T-helper 17 cell (primary cell): ENCODE measurements at regions not wholly inside any gene's neighbourhood (a gene's known extent, or its start where the extent isn't known, plus 50 kb on each side); places are given as distances from the start of the nearest gene placed in this dataset.

ENCODE experiments used
- ATAC-seq: fragments of 150-1000 bp; cut with Tn5 transposase; 2 replicates; pipeline ENCODE4 v1.10.0; 2021; ENCODE audit warnings: mild to moderate bottlenecking, moderate library complexity
- DNase-seq, 3 donors: peaks; one replicate each; pipeline versions ENCODE4 v3.0.0 to v3.0.0-alpha.2; 2020 to 2021
- H3K9me3 ChIP-seq: one replicate; pipeline ENCODE4 v1.7.0; 2013; ENCODE audit warnings: low read length, mild to moderate bottlenecking; ENCODE audit not compliant: control insufficient read depth, poor library complexity, severe bottlenecking
- H3K27ac Mint-ChIP-seq: one replicate; pipeline ENCODE4 v1.8.0; 2022; ENCODE audit warnings: mild to moderate bottlenecking, moderate library complexity, mixed read lengths
- H3K27me3 Mint-ChIP-seq: one replicate; pipeline ENCODE4 v1.8.0; 2022; ENCODE audit warnings: mixed read lengths
- H3K36me3 Mint-ChIP-seq: one replicate; pipeline ENCODE4 v1.8.0; 2022; ENCODE audit warnings: low read depth, mixed read lengths
- H3K4me1 Mint-ChIP-seq: one replicate; pipeline ENCODE4 v1.8.0; 2022; ENCODE audit warnings: mild to moderate bottlenecking, mixed read lengths
- H3K4me3 Mint-ChIP-seq: one replicate; pipeline ENCODE4 v1.8.0; 2022; ENCODE audit warnings: mild to moderate bottlenecking, moderate library complexity, mixed read lengths

DNA sequence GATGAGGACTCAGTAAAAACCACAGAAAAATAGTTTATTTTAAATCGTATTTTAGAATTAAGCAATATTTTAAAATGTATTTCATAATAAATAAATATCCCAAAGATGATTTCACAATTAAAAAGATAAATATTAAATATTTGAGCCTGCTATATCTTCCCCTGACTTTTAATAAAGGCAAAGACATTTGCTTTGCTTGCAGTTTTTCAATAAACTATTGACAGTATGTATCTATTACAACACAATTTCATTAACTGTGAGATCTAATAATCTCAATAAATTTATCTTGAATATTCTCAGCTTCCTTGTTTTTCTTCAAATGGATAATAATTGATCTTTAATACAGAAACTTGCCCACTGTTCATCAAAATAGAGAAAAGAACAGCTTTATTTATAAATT, 186.2 kb upstream of the TARS1 start:
- no peak for ATAC-seq
- Mint-ChIP-seq H3K27ac (no peak overlapping the region), H3K27me3 (no peaks in the 10 kb centered on the region)

DNA sequence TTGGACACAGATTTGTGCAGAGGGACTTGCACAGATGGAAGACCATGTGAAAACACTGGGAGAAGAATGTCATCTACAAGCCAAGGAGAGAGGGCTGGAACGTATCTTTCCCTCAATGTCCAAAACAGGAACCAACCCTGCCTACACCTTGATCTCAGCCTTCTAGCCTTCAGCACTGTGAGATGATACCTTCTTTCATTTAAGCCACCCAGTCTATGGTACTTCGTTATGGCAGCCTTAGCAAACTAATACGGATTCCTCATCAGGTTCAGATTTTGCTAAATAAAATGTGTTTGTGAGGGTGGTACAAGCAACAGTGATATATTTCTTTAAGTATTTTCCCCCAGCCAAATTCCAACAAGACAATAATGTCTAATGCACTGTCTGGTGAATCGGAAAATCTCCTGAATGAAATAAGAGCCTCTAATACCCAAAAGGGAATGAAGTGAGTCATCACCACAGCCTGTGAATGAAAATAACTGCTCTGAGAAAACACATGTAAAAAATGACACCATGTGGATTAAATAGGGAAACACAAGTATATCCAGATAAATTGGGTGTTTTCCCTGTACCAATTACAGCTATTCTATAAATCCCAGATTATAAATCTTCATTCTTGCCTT, 182.8 kb upstream of the TARS1 start:
- Mint-ChIP-seq H3K4me3 (no peak overlapping the region), H3K36me3 (no peaks in the 10 kb centered on the region)
- no peak for DNase-seq

More for the DNA sequence above, 186.2 kb upstream of the TARS1 start:
- H3K4me3 Mint-ChIP-seq = no peak overlapping the region
- H3K36me3 Mint-ChIP-seq = no peaks in the 10 kb centered on the region
- no peaks in the 10 kb centered on the region for H3K9me3 ChIP-seq
- DNase-seq = no peak
- no peaks in the 10 kb centered on the region for H3K4me1 Mint-ChIP-seq

DNA sequence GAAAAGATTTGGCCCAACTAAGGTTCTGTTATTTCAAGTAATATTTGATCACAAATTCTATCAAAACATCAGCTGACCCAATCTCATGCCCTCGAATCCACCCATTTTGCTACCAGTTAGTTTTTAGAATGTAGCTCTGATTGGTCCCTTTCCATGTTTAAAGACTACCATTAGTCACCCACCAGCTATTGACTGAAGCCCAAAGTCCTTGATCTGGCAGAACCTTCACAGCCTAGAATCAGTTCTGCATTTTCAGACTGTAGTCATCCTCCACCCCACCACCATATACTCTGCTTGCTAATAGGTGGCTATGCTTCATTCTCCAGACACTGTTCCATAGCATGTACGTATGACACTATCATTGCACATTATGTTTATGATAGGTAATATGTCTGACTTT, 182.2 kb upstream of the TARS1 start:
- H3K36me3 Mint-ChIP-seq = no peaks in the 10 kb centered on the region
- no peaks in the 10 kb centered on the region for H3K9me3 ChIP-seq
- no peak overlapping the region for H3K4me3 Mint-ChIP-seq

More for the DNA sequence above, 182.8 kb upstream of the TARS1 start:
- ATAC-seq = no peak
- H3K9me3 ChIP-seq = no peaks in the 10 kb centered on the region
- no peaks in the 10 kb centered on the region for H3K27me3 Mint-ChIP-seq
- no peaks in the 10 kb centered on the region for H3K4me1 Mint-ChIP-seq
- H3K27ac Mint-ChIP-seq = no peak overlapping the region

DNA sequence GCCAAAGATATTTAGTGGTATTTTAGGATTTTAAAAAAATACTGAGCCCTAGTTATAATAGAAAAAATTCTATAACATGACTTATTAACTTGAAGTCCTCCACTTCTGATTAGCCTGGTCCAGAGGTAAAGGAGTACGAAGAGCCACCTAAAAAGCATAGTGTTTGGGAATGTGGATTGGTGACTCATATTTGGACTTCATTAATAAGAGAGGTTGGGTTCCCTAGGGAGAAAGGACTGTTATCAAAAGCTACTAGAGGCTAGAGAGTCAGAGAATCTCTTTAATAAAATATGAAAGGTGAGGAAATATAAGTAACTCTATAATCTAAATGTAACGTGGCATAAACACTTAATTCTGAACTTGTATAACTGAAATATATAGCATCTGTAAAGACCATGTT, 180.7 kb upstream of the TARS1 start:
- H3K9me3 ChIP-seq = no peaks in the 10 kb centered on the region
- no peaks in the 10 kb centered on the region for H3K36me3 Mint-ChIP-seq
- ATAC-seq (no peak), DNase-seq (no peak)
- H3K27me3 Mint-ChIP-seq = no peaks in the 10 kb centered on the region
- H3K27ac Mint-ChIP-seq = no peak overlapping the region
- no peak overlapping the region for H3K4me3 Mint-ChIP-seq
- no peaks in the 10 kb centered on the region for H3K4me1 Mint-ChIP-seq

More for the DNA sequence above, 182.2 kb upstream of the TARS1 start:
- no peak overlapping the region for H3K27ac Mint-ChIP-seq
- H3K4me1 Mint-ChIP-seq = no peaks in the 10 kb centered on the region
- no peak for DNase-seq
- H3K27me3 Mint-ChIP-seq = no peaks in the 10 kb centered on the region
- ATAC-seq = no peak

DNA sequence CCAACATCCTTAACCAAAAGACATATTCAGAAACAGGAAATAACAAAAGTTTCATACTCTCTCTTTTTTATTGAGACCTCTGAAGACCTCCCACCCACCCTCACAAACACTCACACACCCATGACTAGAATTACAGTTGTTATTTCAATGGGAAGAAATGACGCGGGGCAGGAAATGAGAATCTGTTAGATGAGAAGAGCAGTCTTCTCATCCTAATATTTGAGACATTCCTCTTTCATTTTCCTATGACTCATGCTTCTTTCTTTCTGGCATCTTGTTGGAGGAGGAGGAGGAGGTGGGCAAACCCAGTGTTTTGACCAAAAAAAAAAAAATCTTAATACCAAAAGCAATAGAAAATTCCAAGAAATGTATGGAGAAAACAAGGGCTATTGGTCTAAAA, 179.5 kb upstream of the TARS1 start:
- H3K9me3 ChIP-seq = no peaks in the 10 kb centered on the region
- no peaks in the 10 kb centered on the region for H3K36me3 Mint-ChIP-seq
- H3K27ac Mint-ChIP-seq = no peak overlapping the region
- ATAC-seq = no peak
- no peaks in the 10 kb centered on the region for H3K4me1 Mint-ChIP-seq
- H3K27me3 Mint-ChIP-seq = no peaks in the 10 kb centered on the region
- H3K4me3 Mint-ChIP-seq = no peak overlapping the region
- DNase-seq = no peak

DNA sequence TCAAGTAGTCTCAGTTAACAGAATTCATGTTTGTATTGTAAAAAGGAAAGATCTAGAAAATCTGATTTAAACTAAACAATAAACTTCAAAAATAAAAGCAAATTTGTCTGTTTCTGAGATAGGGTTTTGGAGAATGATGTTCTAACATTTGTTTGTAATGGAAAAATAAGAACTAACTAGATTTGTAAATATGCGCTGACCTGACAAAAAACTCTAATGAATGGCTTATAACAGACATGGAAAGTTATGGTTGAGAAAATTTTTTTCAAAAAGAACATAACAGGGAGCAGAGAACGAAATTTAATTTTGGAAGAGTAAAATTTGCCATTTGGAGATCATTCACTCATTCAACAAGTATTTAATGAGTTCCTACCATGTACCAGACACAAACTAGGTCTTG, 179.0 kb upstream of the TARS1 start:
- H3K27ac Mint-ChIP-seq = no peak overlapping the region
- H3K9me3 ChIP-seq = no peaks in the 10 kb centered on the region
- H3K4me1 Mint-ChIP-seq = no peaks in the 10 kb centered on the region
- no peaks in the 10 kb centered on the region for H3K36me3 Mint-ChIP-seq
- ATAC-seq (no peak), DNase-seq (no peak)
- H3K4me3 Mint-ChIP-seq = no peak overlapping the region
- no peaks in the 10 kb centered on the region for H3K27me3 Mint-ChIP-seq

DNA sequence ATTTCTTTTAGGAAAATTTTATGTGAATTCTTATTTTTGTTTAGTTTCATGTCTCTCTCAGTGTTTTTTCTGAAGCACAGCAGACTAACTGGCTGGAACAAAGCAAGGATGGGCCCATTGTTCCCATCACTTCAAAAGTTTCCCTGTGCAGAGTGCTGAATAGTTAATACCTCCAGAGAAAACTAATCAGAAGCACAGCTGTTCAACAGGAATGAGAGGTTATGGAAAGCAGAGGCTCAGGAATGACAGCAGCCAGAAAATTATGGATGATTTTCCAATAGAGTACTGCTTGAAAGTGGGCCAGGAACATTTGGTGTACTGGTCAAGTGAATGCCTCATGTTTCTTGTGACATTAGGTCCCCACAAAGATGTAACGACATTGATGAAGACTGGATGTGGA, 173.0 kb upstream of the TARS1 start:
- Mint-ChIP-seq H3K27ac (no peak overlapping the region), H3K36me3 (no peaks in the 10 kb centered on the region), H3K27me3 (no peaks in the 10 kb centered on the region), H3K4me1 (no peaks in the 10 kb centered on the region), H3K4me3 (no peak overlapping the region)
- no peak for ATAC-seq
- no peak for DNase-seq
- H3K9me3 ChIP-seq = no peaks in the 10 kb centered on the region

DNA sequence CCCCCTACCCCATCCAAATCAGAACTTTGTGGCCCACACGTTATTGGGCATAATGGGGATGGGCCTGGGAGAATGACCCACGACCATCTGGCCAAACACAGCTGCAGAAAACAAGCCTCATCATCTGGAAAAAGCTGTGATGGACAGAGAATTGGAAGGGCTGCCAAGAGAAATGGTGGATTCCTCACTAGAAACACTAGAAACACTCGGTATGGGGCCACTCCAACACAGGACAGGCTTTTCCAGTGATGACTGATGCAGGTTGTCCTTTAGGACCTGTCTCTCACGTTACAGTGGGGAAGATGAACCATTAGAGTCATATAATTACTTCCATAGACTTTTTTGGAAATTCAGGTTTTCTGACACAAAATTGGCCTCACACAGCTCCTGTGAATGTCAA, 172.4 kb upstream of the TARS1 start:
- no peaks in the 10 kb centered on the region for H3K27me3 Mint-ChIP-seq
- no peak overlapping the region for H3K27ac Mint-ChIP-seq
- H3K4me1 Mint-ChIP-seq = no peaks in the 10 kb centered on the region
- no peak for ATAC-seq
- H3K9me3 ChIP-seq = no peaks in the 10 kb centered on the region
- no peaks in the 10 kb centered on the region for H3K36me3 Mint-ChIP-seq
- no peak overlapping the region for H3K4me3 Mint-ChIP-seq
- DNase-seq = no peak

DNA sequence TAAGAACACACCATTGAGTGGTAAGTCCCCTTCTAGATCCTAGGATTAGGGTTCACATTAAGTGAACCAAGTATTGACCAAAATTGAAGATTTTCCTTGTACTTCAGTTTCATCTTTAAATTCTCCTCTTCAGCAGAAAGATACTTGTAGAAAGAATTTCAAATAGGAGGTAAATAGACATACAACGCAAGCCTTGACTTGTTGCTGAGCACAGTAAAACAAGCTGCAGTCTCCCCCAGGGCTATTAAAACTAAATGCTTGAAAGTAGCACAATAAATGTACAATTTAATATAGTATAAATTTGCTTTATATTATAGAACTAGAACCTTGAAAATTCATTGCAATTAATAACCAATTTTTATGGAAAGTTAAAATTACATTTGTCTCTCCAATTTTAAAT, 170.1 kb upstream of the TARS1 start:
- no peaks in the 10 kb centered on the region for H3K4me1 Mint-ChIP-seq
- H3K36me3 Mint-ChIP-seq = no peaks in the 10 kb centered on the region
- ATAC-seq = no peak
- no peak overlapping the region for H3K27ac Mint-ChIP-seq
- H3K27me3 Mint-ChIP-seq = no peaks in the 10 kb centered on the region
- H3K4me3 Mint-ChIP-seq = no peak overlapping the region
- no peaks in the 10 kb centered on the region for H3K9me3 ChIP-seq
- DNase-seq = no peak

DNA sequence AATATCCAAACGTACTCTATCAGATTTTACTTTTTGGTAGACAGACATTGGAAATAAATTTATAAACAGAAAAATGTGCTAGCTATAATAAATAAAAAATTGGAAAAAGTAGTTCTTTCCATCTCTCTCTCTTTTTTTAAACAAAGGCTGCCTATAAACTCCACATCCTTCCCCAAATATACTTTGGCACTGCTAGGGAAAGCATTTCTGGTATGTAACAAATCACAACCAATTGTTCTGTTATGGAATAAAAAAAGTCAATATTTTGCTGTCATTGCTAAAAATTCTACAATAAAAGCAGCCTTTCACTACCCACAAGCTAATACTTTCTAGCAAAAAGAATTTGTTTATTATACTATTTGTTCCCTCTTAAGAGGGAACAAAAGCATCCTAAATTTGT, 169.2 kb upstream of the TARS1 start:
- ATAC-seq (no peak), DNase-seq (no peak)
- Mint-ChIP-seq H3K4me1 (no peaks in the 10 kb centered on the region), H3K27me3 (no peaks in the 10 kb centered on the region), H3K36me3 (no peaks in the 10 kb centered on the region), H3K27ac (no peak overlapping the region), H3K4me3 (no peak overlapping the region)
- no peaks in the 10 kb centered on the region for H3K9me3 ChIP-seq

DNA sequence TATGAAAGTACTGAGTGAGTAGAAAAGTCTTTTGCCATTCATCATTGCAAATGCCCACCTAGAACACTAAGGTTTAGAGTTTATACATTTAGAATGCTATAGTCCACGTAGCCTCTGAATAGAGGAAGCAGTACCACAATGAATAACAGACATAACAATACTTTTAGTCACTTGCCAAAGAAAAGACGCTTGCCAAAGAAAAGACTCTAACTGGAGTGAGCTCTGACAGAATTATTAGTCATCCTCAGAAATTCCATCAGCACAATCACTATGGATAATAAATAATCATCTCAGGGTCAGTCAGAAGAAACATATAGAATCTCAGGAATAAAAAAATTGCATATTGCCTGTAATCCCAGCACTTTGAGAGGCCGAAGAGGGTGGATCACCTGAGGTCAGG, 168.5 kb upstream of the TARS1 start:
- H3K4me1 Mint-ChIP-seq = no peaks in the 10 kb centered on the region

DNA sequence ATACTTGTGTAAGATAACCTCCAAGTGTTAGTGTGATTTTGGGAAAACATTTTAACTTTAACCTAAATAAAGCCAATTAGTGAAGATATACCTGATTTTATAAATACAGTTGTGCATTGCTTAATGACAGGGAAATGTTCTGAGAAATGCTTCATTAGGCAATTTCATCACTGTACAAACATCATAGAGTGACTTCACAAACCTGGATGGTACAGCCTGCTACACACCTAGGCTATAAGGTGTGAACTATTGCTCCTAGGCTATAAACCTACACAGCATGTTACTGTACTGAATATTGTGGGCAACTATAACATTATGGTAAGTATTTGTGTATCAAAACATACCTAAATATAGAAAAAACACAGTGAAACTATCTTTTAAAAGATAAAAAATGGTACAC, 166.8 kb upstream of the TARS1 start:
- H3K27ac Mint-ChIP-seq = no peak overlapping the region
- no peaks in the 10 kb centered on the region for H3K4me1 Mint-ChIP-seq
- H3K36me3 Mint-ChIP-seq = no peaks in the 10 kb centered on the region
- H3K27me3 Mint-ChIP-seq = no peaks in the 10 kb centered on the region
- DNase-seq (no peak), ATAC-seq (no peak)
- H3K9me3 ChIP-seq = no peaks in the 10 kb centered on the region
- no peak overlapping the region for H3K4me3 Mint-ChIP-seq

More for the DNA sequence above, 168.5 kb upstream of the TARS1 start:
- no peaks in the 10 kb centered on the region for H3K36me3 Mint-ChIP-seq
- DNase-seq = no peak
- ATAC-seq = no peak
- no peak overlapping the region for H3K4me3 Mint-ChIP-seq
- no peaks in the 10 kb centered on the region for H3K27me3 Mint-ChIP-seq
- no peak overlapping the region for H3K27ac Mint-ChIP-seq
- no peaks in the 10 kb centered on the region for H3K9me3 ChIP-seq

DNA sequence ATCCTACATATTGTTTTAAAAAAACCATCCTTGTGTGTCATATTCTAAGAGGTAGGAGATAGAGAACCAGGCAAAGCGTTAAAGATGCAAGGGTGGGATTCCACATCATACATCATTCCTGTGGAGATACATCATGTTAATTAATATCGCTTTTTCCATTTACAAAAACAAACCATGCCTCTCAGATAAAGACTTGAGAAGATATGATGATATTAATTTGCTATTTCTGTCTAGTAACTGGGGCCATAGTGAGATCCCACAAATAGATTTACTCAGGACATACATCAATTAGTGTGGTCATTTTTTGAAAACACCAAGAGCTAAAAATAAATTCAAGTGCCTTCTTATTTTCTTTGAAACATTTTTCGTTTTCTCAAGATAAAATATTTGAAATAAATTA, 165.4 kb upstream of the TARS1 start:
- no peak overlapping the region for H3K4me3 Mint-ChIP-seq
- H3K27ac Mint-ChIP-seq = no peak overlapping the region
- H3K4me1 Mint-ChIP-seq = no peaks in the 10 kb centered on the region
- DNase-seq = no peak
- no peak for ATAC-seq
- no peaks in the 10 kb centered on the region for H3K27me3 Mint-ChIP-seq
- no peaks in the 10 kb centered on the region for H3K36me3 Mint-ChIP-seq
- H3K9me3 ChIP-seq = no peaks in the 10 kb centered on the region

DNA sequence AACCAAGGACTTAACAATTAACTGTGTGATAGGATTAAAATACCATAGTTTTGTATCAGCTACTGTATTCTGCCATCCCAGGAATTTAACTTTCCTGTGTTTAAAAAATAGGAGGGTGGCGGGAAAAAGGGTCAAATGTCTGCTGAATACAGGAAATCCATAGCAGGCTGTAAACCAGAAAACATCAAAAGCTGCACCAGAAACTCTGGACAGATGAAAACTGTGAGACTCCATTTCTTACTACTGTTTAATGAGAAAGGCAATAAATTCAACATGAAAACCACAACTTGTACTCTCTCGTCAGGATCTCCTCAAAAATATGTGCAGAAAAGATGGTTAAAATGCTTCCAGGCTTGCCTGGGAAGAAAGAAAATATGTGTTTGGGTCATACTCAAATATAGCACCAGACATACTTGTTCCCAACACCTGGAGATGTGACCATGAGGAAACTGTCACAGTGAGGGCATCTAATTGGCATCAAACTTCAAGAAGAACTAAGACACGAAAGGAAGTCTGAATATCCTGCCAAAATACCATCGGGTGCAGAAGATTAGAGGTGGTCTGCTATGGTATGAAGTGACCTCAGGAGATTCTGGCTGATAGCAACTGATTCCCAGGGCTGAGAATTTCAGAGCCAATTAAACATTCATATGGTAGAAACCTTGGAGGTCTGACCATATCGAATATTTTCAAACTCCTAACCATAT, 164.7 kb upstream of the TARS1 start:
- H3K4me1 Mint-ChIP-seq = no peaks in the 10 kb centered on the region
- DNase-seq (no peak), ATAC-seq (no peak)
- no peaks in the 10 kb centered on the region for H3K9me3 ChIP-seq
- H3K27me3 Mint-ChIP-seq = no peaks in the 10 kb centered on the region
- H3K4me3 Mint-ChIP-seq = no peak overlapping the region
- H3K27ac Mint-ChIP-seq = no peak overlapping the region
- H3K36me3 Mint-ChIP-seq = no peaks in the 10 kb centered on the region
